GM19239 (cell line): ENCODE measurements at regions not wholly inside any gene's neighbourhood (a gene's known extent, or its start where the extent isn't known, plus 50 kb on each side); places are given as distances from the start of the nearest gene placed in this dataset.

Source experiments
- DNase-seq: peaks from one replicate; pipeline ENCODE4 v3.0.0; 2011; ENCODE audit warnings: low spot score; ENCODE audit not compliant: insufficient read length
- FAIRE-seq: peaks from 2 replicates; lab custom pipeline; 2011; peaks lifted over from hg19 to GRCh38; lab: Jason Lieb, UNC

DNA sequence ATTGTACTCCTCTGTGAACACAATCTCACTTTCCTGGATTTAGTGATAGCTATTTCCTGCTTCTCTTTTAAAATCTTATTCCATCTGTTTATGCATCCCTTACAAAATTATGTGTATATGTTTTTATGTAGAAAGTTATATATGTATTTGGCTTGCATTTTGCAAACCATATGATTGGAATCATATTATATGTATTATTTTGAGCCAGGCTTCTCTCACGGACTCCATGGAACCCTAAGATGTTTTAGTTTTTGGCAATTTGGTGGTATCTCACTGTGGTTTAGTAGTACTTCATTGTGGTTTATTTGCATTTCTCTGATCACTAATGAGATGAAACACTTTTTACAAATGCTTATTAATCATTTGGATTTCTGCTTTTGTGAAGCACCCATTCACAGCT lies 507.3 kb upstream of the KIRREL3 start:
- DNase-seq (no peak), FAIRE-seq (no peak)

DNA sequence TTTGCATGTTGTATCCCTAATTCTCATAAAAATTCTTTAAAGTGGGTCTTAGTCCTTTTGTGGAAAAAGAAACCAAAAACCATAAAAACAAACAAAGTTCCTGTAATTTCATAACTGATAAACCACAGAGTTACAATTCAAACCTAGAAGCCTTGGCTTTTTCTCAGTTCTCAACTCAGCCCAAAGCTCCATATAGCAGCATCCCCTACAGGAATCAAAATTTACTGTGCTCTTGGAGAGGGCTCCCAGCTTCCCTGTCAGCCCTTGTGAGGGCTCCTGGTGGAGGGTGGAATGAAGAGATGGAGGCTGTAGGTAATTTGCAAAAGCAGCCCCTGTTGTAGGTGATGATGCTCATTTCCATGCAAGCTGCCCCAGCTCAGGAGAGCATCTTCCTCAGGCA lies 506.1 kb upstream of the KIRREL3 start:
- FAIRE-seq (no peak), DNase-seq (no peak)

DNA sequence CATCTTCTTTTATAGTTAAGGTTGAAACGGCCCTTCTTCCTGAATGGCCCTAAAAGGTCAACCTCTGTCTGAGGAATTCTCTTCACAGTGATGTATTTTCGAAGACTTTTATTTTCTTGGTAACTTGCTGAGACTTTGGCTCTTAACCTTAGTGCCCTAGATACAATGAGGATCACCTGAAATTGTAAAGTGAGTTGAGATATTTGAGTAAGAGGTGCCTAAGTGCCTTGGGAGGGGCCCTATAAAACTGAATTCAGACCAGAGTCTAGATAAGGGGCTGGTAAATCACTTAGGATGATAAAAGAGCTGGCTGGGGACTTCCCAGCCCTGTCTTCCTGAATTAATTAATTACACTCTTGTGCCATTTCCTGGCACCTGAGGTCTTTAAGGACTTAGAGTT lies 505.6 kb upstream of the KIRREL3 start:
- FAIRE-seq = no peak
- no peak for DNase-seq

DNA sequence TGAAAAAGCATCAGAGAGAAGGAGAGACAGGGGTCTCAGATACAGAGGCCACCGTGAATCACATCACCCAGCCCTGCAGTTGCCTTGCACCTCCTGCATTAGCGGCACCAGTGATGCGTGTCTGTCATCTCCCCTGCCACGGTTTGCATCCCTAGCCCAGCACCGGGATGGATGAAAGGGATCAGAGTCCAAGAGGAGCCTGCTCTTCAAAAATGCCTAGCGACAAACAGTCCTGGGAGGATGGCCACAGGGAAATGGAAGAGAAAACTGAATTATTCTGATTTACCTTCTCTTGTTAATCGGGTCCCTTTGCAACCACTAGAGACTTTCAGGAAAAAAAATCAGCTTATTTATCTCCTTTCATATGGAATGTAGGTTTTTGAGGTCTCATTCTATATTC lies 495.6 kb upstream of the KIRREL3 start:
- DNase-seq (no peak), FAIRE-seq (no peak)

DNA sequence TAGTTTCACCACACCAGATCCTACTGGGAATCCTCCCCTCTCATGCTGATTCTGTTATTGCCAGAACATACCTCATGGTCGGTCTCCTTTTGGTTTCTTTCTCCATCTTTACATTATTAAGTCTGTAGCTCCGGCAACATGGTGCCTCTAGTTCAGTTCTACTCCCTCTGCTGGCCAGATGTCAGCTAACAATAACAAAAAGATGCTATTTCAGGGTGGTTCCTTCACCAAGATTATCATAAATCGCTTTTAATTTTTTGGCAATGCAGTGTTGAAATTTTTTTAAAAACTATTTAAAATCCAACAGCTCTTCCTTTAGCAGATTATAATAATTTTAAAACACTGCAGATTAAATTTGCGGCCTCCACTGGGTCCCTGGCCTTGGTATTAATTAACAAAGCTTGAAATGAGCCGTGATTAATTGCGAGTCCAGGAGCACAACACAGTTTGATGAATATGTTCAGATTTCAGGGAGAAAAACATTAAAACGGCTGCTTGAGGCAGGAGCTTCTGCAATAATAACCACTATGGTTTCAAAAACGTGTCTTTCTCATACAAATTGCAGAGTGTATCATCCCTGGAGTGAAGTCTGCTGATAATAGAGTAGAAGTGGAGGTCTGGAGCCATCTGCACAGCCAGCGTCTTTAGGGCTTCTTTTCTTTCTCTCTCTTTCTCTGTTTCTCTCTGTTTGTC lies 492.9 kb upstream of the KIRREL3 start:
- FAIRE-seq (peak; percentile 28), DNase-seq (no peak)

DNA sequence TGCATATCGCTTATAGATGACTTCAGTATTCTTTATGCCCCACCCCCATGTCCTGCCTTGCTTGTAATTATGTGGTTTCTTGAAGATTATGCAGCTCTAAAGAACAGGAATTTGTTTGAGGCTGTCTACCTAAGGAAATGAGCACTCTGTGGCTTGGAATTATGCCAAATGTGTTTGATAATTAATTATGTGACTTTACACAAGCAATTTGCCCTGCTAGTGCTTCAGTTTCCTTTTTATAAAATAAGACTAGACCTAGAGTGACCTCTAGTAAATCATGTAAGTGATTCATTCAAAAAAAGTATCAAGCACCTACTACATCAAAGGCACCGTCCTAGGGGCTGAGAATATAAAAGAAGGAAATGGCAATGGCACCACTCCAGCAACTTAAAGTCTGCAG lies 491.5 kb upstream of the KIRREL3 start:
- no peak for DNase-seq
- no peak for FAIRE-seq

DNA sequence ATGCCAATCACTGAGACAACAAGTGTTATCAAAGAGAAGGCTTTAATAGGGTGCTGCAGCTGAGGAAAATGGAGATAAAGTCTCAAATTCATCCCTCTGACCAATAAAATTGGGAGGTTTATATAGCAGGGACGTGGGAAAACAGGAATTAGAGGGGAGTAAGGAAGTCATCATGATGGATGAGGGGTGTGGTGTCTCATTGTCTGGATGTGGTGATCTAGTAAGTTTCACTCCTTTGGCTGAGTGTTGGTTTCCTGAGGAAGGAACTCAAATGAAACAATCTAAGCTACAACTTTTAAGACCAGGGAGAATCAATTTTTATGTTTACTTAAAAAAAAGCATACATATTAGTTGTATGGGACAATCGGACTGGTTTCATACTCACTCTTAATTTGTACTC lies 491.0 kb upstream of the KIRREL3 start:
- DNase-seq = no peak
- no peak for FAIRE-seq

DNA sequence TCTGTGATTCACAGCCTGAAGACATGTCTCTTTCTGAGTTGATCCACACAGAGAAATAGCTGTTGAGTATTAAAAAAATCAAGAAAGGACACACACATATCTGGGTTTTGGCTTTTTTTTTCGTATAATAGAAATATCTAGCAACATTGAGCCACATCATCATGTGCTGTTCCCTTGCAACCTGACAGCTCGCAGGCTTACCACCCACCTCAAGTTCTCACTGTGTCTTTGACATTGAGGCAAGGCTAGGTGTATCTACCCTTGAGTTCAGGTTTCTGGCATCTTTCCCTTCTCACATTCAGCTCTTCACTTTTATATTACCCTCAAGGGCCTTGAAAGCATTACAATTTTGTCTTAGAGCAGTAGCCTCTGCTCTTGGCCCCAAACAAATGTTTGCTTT lies 490.3 kb upstream of the KIRREL3 start:
- FAIRE-seq (no peak), DNase-seq (no peak)

DNA sequence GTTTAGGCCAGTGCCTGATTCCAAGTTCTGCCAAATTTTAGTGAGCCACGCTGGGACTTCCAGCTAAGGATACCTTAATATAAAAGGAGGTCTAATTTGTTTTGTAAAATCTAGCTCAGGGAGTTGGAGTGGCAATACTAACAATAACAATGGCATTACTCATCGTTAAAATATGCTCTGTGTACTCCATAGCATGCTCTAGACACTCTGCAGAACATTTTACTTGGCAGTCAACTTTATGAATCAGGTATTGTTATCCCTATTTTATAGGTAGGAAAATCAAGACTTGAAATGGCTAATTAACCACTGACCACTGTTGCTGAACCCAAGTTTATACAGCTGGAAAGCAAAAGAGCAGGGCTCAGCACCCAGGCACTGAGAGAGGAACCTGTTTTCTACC lies 485.0 kb upstream of the KIRREL3 start:
- FAIRE-seq (no peak), DNase-seq (no peak)

DNA sequence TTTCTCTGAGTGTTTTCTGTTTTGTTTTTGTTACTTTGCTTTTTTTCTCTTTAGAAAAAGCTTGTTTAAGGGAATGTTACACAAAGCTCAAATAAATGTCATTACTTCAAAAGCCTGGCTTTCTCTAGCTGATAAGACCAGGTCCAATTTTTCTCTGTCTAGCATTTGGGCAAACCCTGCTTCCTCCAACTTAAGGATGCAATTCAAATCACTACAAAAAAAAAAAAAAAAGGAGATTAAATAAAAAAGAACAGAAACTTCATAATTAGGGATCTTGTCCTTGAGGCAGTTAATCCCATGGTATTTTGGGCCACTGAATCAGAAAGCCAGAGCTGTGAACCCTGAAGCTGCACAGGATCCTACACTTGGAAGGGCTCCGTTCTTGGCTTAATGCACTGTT lies 480.8 kb upstream of the KIRREL3 start:
- FAIRE-seq (no peak), DNase-seq (no peak)

DNA sequence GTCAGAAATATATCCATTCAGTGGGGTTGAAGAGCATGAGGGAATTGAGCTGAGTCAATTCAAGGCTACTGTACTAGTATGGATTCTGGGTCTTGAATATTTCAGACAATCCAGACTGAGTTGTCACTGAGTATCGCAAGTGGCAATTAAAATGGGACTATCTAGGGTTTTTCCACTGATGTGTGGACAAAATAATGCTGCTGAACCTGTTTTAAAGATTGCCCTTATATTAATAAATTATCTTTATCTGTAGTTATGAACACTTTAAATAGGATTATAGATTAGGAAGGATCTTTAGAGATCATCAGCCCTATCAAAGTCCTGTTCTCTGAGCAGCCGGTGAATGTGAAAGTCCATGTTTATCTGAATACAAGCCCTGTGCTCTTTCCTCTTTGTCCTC lies 478.3 kb upstream of the KIRREL3 start:
- DNase-seq (no peak), FAIRE-seq (no peak)

DNA sequence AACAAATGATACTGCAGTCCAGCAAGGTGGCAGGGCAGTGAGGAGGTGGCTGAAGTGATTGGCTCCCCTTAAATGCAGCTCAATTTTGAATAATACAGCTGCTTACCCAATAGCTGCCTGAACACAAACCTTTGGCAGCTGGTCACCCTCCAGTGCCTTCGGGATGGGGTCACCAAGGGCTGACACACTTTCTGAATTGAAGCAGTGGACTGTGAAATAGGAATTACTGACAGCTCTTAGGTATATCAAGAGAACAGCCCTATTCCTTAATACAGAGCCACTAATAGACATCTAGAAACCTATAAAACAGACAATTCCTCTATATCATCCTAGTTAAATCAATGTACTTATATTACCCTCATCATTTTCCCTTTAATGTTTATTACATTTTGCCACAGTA lies 474.2 kb upstream of the KIRREL3 start:
- FAIRE-seq (no peak), DNase-seq (no peak)

DNA sequence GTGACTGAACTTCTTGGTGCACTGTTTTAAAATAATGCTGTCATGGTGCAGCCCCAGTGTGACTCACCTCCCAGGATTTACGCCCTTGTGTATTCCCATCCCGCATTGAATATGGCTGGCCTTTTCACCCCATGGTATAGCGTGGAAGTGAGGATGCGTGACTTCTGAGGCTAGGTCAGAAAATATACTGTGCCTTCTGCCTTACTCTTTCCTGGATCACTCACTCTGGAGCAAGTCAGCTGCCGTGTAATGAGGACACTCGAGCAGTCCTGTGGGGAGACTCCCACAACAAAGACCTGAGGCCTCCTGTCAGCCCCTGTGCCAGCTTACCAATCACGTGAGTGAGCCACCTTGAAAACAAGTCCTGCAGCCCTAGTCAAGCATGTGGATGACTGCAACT lies 471.9 kb upstream of the KIRREL3 start:
- FAIRE-seq = no peak
- no peak for DNase-seq

DNA sequence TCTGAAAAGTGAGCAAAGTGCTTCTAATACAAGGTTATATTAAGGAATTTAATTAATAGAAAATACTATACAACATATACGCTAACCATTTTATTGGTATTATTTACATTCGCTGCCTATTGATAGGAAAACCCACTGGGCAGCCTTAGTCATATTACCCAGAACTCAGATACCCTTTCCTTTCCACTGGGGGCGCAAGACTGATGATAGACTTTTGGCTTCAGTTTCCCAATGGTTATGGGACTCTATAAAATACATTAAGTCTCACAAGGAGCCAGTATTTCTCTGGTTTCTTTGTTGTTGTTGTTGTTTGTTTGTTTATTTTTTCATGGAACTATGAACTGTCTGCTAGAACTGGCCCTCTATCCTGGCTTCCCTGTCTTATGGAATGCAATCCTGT lies 471.1 kb upstream of the KIRREL3 start:
- no peak for FAIRE-seq
- no peak for DNase-seq

DNA sequence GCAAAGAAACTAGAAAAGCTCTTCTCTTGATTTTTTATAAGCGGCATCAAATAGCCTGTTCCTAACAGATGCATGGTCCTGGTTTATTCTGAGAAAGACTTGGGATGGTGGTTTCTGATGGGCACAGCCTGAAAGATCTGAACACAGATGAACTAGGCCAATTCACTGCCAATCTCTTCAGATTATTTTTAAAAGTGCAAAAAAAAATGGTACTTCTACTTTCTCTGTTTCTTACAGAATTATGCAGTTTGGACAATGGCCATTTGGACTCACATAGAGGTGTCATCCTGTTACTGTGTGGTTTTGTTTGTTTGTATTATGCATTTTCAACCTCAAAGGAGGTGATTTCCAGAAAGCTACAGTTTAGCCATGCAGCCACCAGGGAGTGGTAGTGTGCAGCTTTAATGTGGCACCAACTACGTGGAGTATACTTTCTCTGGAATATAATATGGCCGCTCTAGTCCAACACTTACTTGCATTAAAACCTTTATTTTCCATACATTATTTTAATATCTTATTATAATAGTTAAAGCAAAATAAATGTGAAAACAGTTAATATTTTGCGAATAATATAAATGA lies 469.8 kb upstream of the KIRREL3 start:
- DNase-seq = peak; percentile 7
- peak; percentile 64 for FAIRE-seq

DNA sequence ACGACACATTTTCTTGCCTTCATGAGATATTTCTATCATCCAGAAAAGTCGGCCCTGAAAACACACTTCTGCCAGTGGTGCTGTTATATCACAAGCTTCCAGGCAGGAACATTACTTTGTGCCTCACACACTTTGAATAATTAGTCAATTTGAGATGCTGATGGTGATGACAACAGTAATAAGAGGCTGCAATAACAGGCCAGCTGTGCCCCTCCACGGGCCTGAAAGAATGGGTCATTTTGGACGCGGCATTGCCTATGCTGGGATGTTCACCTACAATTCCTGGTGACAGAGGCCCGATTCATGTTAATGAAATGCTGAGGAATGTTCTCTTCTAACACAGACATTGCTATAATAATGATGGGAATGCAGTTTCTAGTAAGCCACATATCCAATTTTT lies 463.8 kb upstream of the KIRREL3 start:
- DNase-seq = no peak
- FAIRE-seq = no peak

DNA sequence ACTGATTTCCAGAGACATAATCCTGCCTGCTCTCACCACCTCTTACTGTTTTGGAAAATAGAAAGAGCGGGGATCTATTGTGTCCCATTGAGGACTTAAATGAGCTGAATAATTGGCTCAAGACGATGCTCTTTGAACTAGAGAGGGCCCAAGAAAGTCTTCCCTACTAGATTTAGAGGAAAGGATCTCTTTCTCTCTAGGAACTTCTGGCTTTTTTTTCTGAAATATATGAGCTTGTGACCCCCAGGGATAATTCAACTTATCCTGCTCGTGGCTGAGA lies 461.4 kb upstream of the KIRREL3 start:
- DNase-seq (no peak), FAIRE-seq (no peak)

DNA sequence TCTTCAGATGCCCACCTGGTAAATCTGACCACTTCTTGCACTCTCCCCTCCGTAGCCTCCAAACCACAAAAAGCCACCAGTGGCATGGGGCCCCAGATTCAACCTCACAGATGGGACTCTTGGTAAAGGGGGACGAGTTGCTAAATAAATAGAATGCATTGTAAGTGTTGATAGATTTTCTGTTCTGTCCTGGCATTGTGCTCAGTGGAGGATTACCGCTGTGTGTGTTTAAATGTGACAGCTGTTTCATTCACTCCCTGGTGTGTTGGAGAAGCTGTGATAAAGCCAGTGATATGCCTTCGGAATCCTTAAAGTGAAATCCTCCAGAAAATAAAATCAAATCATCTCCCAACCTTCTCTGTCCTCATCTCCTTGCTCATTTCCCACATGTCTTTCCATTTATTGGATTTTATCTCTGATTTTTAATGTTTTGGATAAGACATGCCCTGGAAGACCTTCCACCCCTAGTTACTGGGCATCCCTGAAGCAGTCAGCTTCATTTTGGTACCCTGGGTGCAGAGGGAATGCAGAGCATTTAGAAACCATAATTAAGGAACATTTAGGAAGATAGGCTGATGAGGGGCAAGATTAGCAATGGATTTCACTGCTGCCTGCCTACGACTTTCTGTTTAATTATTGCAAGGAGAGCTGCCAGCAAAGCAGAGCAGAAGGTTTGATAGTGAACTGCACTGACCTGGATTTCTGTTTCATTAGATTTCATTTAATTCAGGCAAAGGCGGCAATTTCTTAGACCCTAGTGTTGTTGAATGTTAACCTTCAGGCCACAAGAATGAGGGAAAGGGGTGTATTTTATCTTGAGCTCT lies 460.9 kb upstream of the KIRREL3 start:
- DNase-seq (no peak), FAIRE-seq (no peak)

DNA sequence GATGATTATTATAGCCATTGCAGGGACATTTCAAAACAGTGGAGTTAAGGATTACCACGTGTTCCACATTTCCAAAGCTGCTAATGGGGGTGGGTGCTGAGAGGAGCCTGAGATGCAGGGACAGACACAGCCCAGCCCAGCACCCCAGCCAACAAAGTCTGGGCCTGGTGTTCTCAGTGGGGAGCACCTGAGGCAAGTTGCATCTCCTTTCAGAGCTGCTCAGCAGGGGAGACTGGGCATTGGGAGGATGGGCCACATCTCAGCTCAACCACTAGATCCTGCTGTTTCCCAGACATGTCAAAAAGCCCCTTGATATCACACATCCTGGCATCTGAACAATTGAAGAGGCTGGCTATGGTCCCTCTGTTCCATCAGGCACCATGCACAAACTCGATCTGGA lies 458.0 kb upstream of the KIRREL3 start:
- FAIRE-seq (no peak), DNase-seq (no peak)

DNA sequence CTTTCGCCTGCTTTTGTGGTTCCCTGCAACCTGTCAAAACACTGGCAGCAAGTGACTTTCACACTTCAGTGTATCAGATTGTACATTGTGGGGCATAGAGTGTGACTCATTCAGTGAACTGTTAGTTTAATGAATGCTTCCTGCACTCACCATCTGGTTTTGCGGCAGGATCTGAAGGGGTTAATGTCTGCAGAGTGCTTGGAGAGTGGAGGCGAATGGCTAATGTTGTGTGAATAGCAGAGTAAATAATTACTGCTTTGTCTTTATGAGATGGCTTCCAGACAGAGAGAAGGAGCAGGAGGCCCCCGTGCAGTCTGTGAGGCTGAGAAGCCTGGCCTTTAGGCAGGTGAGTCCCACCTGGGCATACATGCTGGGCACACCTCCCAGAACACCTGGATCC lies 454.3 kb upstream of the KIRREL3 start:
- FAIRE-seq (no peak), DNase-seq (no peak)

DNA sequence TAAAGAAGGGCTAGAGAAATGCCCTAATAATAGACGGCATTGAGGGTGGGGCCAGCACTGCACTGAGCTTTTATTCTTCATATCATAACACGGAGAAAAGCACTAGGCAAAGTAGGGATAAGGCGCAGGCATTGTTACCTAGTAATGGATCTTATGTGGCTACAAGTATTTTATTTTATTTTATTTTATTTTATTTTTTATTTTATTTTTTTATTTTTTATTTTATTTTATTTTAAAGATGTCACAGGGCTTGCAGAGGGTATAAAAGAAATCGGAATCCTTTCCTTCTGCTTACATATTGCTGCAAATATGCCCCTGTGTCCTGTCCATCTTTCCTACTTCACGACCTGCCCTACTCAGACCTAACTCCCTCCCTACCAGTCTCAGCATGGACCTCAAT lies 452.0 kb upstream of the KIRREL3 start:
- DNase-seq (no peak), FAIRE-seq (no peak)

DNA sequence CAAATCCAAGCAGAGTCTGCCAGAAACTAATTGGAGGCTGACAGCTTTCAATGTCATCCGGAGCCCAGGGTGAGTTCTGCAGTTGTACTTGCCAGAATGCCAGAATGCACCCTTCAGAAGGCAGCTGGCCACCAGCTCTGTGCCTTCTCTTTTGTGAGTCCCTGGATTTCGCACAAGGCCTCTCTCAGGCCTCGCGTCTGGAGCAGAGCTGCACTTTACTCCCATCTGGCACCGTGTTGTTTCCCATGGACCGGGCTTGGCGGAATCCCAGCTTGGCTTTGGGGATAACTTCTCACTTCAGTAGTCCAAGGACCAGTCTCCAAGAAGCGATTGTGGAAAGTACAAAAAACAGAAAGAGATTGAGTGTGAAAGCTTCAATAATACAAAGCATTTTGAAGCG lies 451.3 kb upstream of the KIRREL3 start:
- DNase-seq = no peak
- no peak for FAIRE-seq
